GM21526 (cell line): ENCODE measurements at regions not wholly inside any gene's neighbourhood (a gene's known extent, or its start where the extent isn't known, plus 50 kb on each side); places are given as distances from the start of the nearest gene placed in this dataset.

Experiments
- ATAC-seq: cut with Tn5 transposase; IDR thresholded peaks from one replicate; pipeline ENCODE4 v1.9.1; 2021; ENCODE audit warnings: moderate library complexity; ENCODE audit not compliant: unreplicated experiment, low FRiP score

- ATAC-seq = no peak
Observed at GRCh38 chr2:145068509-145068908, 548.6 kb upstream of the ZEB2 start.

GRCh38 chr2:145067549-145068030 is 547.7 kb upstream of the ZEB2 start:
- no peak for ATAC-seq

- ATAC-seq = no peak
Observed at GRCh38 chr2:145066856-145067548, 547.1 kb upstream of the ZEB2 start.

GRCh38 chr2:145066151-145066661 is 546.3 kb upstream of the ZEB2 start:
- no peak for ATAC-seq

GRCh38 chr2:145065342-145065741 is 545.4 kb upstream of the ZEB2 start:
- ATAC-seq = no peak

- no peak for ATAC-seq
Observed at GRCh38 chr2:145064511-145064910, 544.6 kb upstream of the ZEB2 start.

- no peak for ATAC-seq
Observed at GRCh38 chr2:145060876-145061275, 541.0 kb upstream of the ZEB2 start.

- ATAC-seq = no peak
Observed at GRCh38 chr2:145059914-145060313, 540.0 kb upstream of the ZEB2 start.

- ATAC-seq = no peak
Observed at GRCh38 chr2:145059343-145059742, 539.4 kb upstream of the ZEB2 start.

- no peak for ATAC-seq
Observed at GRCh38 chr2:145058457-145058856, 538.5 kb upstream of the ZEB2 start.

GRCh38 chr2:145055651-145056050 is 535.7 kb upstream of the ZEB2 start:
- no peak for ATAC-seq

GRCh38 chr2:145050134-145050533 is 530.2 kb upstream of the ZEB2 start:
- ATAC-seq = no peak

- no peak for ATAC-seq
Observed at GRCh38 chr2:145049475-145049874, 529.6 kb upstream of the ZEB2 start.

- ATAC-seq = no peak
Observed at GRCh38 chr2:145047554-145047953, 527.6 kb upstream of the ZEB2 start.

GRCh38 chr2:145044491-145044890 is 524.6 kb upstream of the ZEB2 start:
- ATAC-seq = no peak

- no peak for ATAC-seq
Observed at GRCh38 chr2:145043399-145043834, 523.5 kb upstream of the ZEB2 start.

GRCh38 chr2:145041706-145042105 is 521.8 kb upstream of the ZEB2 start:
- ATAC-seq = no peak

GRCh38 chr2:145040433-145040832 is 520.5 kb upstream of the ZEB2 start:
- no peak for ATAC-seq

GRCh38 chr2:145038041-145038525 is 518.2 kb upstream of the ZEB2 start:
- ATAC-seq = no peak

GRCh38 chr2:145036421-145037011 is 516.6 kb upstream of the ZEB2 start:
- no peak for ATAC-seq

GRCh38 chr2:145034511-145034910 is 514.6 kb upstream of the ZEB2 start:
- ATAC-seq = no peak

GRCh38 chr2:145033438-145033837 is 513.5 kb upstream of the ZEB2 start:
- no peak for ATAC-seq
